UCSD-AML1 (cell line): ENCODE measurements at regions not wholly inside any gene's neighbourhood (a gene's known extent, or its start where the extent isn't known, plus 50 kb on each side); places are given as distances from the start of the nearest gene placed in this dataset.
"Not testable (repeated sequence)": the region's sequence is repeated elsewhere in the genome, so short reads cannot be mapped to it uniquely, and the experiment has no call there.

Experiments
- DNase-seq: peaks from one replicate; lab custom pipeline; 2025; ENCODE audit not compliant: unreplicated experiment; lab: John Stamatoyannopoulos, UW

GRCh38 chr5:133857595-133858313 is 110.7 kb downstream of the C5orf15 start:
- DNase-seq: not testable (repeated sequence)

- DNase-seq: no peak
Measured at GRCh38 chr5:133854554-133854953, 113.9 kb downstream of the C5orf15 start.

GRCh38 chr5:133853646-133854365 is 114.6 kb downstream of the C5orf15 start:
- DNase-seq: no peak

- DNase-seq: no peak
Measured at GRCh38 chr5:133851521-133851920, 116.9 kb downstream of the C5orf15 start.

GRCh38 chr5:133850811-133851210 is 117.6 kb downstream of the C5orf15 start:
- DNase-seq: no peak

GRCh38 chr5:133849116-133849515 is 119.3 kb downstream of the C5orf15 start:
- no peak for DNase-seq

- no peak for DNase-seq
Measured at GRCh38 chr5:133848341-133848811, 120.0 kb downstream of the C5orf15 start.

- no peak for DNase-seq
Measured at GRCh38 chr5:133847886-133848285, 120.5 kb downstream of the C5orf15 start.

GRCh38 chr5:133847301-133847700 is 121.1 kb downstream of the C5orf15 start:
- no peak for DNase-seq

GRCh38 chr5:133846478-133847226 is 121.8 kb downstream of the C5orf15 start:
- peak; percentile 55 for DNase-seq

GRCh38 chr5:133845271-133845670 is 123.2 kb downstream of the C5orf15 start:
- no peak for DNase-seq

- no peak for DNase-seq
Measured at GRCh38 chr5:133844836-133845235, 123.6 kb downstream of the C5orf15 start.

- DNase-seq: no peak
Measured at GRCh38 chr5:133843911-133844310, 124.5 kb downstream of the C5orf15 start.

- DNase-seq: no peak
Measured at GRCh38 chr5:133842846-133843611, 125.4 kb downstream of the C5orf15 start.

- DNase-seq: no peak
Measured at GRCh38 chr5:133841831-133842750, 126.3 kb downstream of the C5orf15 start.

- DNase-seq: no peak
Measured at GRCh38 chr5:133840168-133840567, 128.3 kb downstream of the C5orf15 start.

- no peak for DNase-seq
Measured at GRCh38 chr5:133839721-133840120, 128.7 kb downstream of the C5orf15 start.

- no peak for DNase-seq
Measured at GRCh38 chr5:133839090-133839489, 129.3 kb downstream of the C5orf15 start.

GRCh38 chr5:133838286-133838685 is 130.1 kb downstream of the C5orf15 start:
- no peak for DNase-seq
